ENCODE measurements at regions not wholly inside any gene's neighbourhood (a gene's known extent, or its start where the extent isn't known, plus 50 kb on each side); places are given as distances from the start of the nearest gene placed in this dataset.

GRCh38 chr2:198653311-198653710 is 804.4 kb downstream of the SATB2 start:
- TF ChIP-seq POLR2A (IDR thresholded peaks at IDR 0.05): no peak
- TF ChIP-seq, protein P1, sequence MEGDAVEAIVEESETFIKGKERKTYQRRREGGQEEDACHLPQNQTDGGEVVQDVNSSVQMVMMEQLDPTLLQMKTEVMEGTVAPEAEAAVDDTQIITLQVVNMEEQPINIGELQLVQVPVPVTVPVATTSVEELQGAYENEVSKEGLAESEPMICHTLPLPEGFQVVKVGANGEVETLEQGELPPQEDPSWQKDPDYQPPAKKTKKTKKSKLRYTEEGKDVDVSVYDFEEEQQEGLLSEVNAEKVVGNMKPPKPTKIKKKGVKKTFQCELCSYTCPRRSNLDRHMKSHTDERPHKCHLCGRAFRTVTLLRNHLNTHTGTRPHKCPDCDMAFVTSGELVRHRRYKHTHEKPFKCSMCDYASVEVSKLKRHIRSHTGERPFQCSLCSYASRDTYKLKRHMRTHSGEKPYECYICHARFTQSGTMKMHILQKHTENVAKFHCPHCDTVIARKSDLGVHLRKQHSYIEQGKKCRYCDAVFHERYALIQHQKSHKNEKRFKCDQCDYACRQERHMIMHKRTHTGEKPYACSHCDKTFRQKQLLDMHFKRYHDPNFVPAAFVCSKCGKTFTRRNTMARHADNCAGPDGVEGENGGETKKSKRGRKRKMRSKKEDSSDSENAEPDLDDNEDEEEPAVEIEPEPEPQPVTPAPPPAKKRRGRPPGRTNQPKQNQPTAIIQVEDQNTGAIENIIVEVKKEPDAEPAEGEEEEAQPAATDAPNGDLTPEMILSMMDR (IDR thresholded peaks at IDR 0.05): no peak
